GM18907 (cell line): ENCODE measurements at regions not wholly inside any gene's neighbourhood (a gene's known extent, or its start where the extent isn't known, plus 50 kb on each side); places are given as distances from the start of the nearest gene placed in this dataset.

Experiments used
- ATAC-seq: cut with Tn5 transposase; IDR thresholded peaks from one replicate; pipeline ENCODE4 v1.9.1; 2021; ENCODE audit warnings: mild to moderate bottlenecking, moderate library complexity; ENCODE audit not compliant: unreplicated experiment

DNA sequence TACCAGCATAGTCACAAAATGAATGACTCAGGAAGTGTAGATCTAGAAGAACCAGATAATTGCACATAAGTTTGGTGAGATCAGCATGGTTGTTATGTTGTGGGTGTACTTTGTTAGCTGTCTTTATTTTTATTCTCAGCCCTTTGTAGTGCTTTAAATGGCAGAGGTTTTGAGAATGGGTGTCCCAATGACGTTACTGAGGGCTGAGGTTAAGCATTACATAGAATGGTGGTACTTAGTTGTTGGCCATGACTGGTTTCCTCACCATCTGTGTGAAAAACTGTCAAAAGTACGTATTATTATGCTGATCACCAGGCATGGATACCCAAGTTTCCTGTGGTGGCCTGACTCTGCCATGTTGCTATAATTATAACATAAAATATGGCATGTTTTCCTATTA, 165.8 kb downstream of the UBE2E3 start:
- ATAC-seq: no peak

GRCh38 chr2:181149056-181149455, 168.7 kb downstream of the UBE2E3 start:
- no peak for ATAC-seq

DNA sequence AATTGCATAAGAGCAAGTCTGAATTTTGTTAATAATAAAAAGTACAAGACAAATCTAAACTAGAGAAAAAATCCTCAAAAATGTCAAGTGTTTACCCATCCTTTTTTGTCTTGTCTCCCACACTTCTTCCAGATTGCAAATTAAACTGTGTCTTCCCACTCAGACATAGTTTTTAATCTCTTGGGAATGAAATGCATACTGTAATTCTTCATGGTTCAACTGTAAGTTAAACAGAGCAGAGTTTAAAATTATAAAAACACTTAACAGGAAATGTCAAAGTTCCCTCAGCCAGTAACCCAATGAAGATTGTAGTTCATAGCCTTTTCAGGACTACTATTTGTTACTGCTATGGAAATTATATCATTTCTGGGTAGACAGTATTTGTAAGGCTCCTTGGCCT, 171.8 kb downstream of the UBE2E3 start:
- no peak for ATAC-seq

GRCh38 chr2:181152701-181153100, 172.3 kb downstream of the UBE2E3 start:
- no peak for ATAC-seq

- ATAC-seq: no peak
These were observed 173.5 kb downstream of the UBE2E3 start for GRCh38 chr2:181153886-181154285.

DNA sequence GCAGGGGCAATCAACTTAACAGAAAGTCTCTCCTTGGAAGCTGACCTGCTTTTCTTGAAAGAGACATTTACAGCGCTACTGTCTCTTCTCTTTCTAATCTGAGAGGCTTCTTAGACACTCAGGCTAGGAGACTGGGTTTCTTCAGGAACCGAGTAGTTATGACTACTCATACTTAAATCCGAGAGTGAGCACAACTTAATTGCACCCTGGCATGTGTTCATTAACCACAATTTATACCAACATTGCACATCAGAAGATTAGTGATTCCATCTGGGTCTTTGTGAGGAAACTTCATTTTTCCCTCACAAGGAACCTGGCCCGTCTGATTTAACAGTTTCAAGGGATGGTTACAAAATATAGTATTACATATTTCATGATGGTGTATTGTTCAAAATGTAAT, 176.9 kb downstream of the UBE2E3 start:
- no peak for ATAC-seq

DNA sequence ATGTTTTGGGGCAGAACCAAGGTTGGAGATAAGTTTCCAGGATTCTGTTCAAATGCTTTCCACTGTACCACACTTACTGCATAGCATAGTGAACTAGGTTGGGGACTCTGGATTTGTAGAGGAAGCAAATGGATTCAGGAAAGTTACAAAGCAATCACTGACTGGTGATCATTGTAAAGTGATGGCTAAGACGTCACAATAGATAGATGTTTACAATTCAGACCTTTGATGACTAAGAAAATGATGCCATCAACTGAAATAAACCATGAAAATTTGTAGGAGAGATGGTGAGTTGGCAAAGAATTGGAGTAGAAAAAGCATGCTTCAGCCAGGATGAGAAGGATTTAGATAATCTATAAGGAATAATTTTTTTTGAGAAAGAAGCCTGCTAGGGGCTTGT, 178.0 kb downstream of the UBE2E3 start:
- ATAC-seq: no peak

DNA sequence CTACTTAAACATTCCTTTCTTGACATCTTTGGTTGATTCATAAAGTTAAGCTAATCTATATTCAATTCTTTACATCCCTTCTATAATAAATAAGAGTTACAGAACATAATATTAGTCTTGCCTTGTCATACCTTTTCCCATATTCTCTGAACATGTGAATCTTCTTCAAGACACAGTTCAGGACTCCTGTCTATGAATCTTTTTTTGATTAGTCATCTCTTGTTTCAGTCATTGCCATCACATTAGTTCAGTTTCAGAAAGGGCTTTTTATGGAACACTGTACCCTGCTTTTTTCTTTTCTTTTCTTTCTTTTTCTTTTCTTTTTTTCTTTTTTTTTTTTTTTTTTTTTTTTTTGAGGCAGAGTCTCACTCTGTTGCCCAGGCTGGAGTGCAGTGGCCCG, 181.2 kb downstream of the UBE2E3 start:
- no peak for ATAC-seq

GRCh38 chr2:181163139-181163538, 182.7 kb downstream of the UBE2E3 start:
- peak; percentile 55 for ATAC-seq

DNA sequence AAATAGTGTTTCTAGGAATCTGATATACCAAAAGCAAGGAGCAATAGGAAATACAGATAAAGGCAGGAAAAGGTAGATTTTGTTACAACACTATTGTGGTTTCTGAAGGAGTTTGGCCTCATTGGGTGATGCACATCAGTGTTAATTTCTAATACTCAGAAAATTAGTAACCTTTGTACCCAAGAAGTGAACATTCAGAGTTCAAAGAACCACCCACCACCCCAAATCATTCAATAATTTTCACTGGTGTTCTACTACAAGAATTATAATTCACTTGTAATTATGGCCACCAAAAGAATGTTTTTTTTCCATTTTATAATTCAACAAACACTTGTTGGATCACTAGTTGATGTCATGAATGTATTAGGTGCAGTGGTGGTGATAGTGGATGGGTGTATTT, 183.3 kb downstream of the UBE2E3 start:
- no peak for ATAC-seq

DNA sequence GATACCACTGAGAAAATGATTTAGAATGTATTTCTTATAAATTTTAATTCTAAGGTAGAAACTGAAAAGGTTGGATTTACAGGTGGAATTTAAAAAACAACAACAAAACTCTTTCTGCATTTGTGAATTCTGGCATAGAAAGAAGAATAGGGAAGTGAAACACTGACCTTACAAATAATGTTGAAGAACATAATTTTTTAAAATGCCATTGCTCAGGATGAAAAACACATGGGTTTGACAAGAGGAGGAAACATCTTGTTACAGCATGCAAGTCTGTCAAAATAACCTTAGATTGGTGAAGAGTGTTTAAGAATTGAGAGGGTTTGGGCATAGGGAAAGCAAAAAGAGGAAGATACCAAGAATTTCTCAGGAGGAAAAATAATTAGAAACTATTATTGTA, 184.3 kb downstream of the UBE2E3 start:
- ATAC-seq: peak; percentile 63

- peak; percentile 69 for ATAC-seq
These were observed 184.9 kb downstream of the UBE2E3 start for GRCh38 chr2:181165199-181165868.

GRCh38 chr2:181169503-181169902, 189.1 kb downstream of the UBE2E3 start:
- no peak for ATAC-seq

- no peak for ATAC-seq
These were observed 189.9 kb downstream of the UBE2E3 start for GRCh38 chr2:181170256-181170655.

DNA sequence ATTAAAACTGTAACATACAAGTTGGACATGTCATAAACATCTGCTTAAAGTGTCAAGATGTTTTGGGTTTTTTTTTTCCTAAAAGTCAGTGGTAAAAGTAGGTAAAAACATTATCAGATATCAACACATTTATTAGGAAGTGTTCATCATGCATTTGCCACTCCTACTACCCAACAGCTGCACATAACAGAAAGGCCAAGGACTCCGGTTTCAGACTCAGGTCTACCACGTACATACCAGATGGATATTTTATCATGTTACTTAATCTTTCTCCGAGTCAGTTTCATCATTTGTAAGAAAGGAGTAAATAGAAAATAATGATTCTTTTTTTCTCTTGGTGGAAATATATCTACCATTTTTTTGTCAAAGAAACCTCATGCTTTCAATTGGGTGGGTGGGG, 192.3 kb downstream of the UBE2E3 start:
- ATAC-seq: no peak

DNA sequence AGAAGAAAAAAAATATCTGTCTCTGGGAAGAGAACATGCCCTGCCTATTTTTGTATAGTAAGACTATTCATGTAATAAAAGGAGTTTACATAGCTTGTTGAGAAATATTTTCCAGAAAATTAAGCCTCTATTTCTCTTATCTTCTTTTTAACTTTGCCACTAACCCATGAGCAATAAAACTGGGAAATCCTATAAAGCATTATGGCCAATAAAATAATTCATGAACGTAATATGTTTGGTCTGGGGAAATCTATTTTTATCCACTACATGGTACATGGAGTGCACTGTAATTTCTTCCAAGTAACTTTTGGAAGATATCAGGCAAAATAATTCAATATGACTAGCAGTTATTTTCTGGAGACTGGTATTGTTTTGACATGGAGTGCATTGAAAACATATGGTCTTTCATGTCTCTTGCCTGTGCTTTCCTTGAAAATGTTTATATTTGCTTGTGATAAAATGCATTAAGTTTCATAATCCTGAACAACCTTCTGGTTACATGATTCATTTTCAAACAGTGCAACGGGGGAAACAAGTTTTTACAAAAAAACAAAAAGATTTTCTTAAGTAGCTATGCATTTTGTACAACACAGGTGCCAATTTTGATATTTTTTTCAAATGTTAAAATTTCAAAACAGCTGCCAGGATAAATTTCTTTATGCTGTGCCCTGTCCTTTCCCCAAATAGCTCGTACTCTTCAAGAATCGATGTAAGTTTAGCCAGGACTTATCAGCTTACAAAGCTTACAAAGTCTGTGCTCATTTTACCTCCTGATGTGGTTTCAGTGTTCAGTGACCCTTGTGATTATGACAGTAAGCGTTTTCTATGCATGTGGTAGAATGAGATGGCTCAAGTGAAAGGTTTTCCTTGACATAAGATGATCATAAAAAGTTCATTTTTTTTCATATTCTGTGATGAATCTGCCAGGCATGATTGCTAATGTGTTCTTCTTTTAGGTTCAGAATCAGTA, 194.5 kb downstream of the UBE2E3 start:
- ATAC-seq: peak; percentile 58

- no peak for ATAC-seq
These were observed 196.1 kb downstream of the UBE2E3 start for GRCh38 chr2:181176540-181176939.

- ATAC-seq: no peak
These were observed 197.0 kb downstream of the UBE2E3 start for GRCh38 chr2:181177376-181177775.

- ATAC-seq: no peak
These were observed 197.7 kb downstream of the UBE2E3 start for GRCh38 chr2:181178130-181178529.

DNA sequence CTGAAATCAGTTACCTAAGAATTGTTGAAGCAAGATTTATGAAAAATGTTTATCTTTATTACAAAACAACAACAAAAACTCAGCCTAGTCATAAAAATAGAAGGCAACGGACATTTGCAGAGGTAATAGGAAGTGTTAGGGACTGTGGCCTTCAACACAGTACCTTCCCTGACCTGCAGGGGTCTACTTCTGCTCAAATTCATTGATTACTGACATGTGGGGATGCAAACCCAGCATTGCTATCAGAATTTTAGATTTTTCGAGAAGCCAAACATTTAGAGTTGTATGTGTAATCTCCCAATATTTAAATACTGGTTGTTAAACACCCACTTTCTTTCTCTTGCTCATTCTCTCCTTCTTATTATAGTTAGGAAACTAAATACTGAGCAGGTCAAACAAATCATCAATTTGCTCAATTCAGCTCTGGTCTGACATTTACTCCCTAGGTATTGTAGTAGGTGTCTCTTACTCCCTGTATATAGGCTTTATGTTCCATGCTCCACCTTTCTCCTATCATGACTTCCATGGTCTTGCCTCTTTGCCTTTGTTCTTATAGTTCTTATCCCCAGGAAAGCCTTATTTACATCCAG, 198.5 kb downstream of the UBE2E3 start:
- peak; percentile 83 for ATAC-seq

DNA sequence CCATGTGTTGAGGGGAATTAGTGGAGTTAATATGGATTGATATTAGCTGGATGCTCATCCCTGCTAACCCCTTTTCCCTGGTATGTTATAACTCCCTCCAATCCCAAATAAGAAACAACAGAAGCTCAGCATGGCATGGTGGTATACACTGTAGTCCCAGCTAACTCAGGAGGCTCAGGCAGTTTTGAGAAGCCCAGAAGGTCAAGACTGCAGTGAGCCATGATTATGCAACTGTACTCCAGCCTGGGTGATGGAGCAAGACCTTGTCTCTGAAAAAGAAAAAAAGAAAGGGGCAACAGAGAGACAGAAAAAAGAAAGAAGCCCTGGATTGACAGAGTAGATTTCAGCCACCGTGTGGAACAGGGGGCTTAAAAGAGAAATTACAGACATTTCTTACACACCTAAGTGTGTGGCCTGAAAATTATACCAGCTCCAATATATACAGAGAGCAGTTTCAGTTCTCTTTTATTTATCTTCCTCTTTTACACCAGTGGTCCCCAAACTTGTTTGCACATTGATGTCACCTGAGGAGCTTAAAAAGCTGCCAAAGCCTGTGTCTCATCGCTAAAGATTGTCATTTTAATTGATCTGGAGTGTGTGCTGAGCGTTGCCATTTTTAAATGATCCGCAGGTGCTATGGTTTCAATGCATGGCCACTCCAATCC, 203.6 kb downstream of the UBE2E3 start:
- ATAC-seq: peak; percentile 97
